ENCODE measurements at regions not wholly inside any gene's neighbourhood (a gene's known extent, or its start where the extent isn't known, plus 50 kb on each side); places are given as distances from the start of the nearest gene placed in this dataset.

GRCh38 chr2:13195270-13195669 lies 478.5 kb downstream of the TRIB2 start (continued):
- no peak for TF ChIP-seq SKIL (IDR thresholded peaks at IDR 0.05; ENCODE audit: low read depth, poor library complexity, severe bottlenecking)
- no peak for TF ChIP-seq TAF1 (IDR thresholded peaks at IDR 0.05; ENCODE audit: borderline replicate concordance, low read depth, low read length)

GRCh38 chr2:13197248-13197647 lies 480.5 kb downstream of the TRIB2 start:
- no peak overlapping the region for H3K9ac ChIP-seq (ENCODE audit: control insufficient read depth, insufficient read depth, low read length)
- H4K20me1 ChIP-seq (ENCODE audit: control insufficient read depth, insufficient read depth), result no peaks in the 10 kb centered on the region
- H3K36me3 ChIP-seq (ENCODE audit: control insufficient read depth in 2 of 2, insufficient read depth in 2 of 2, low read length in 1 of 2), result no peaks in the 10 kb centered on the region
- ChIA-PET POLR2A (no interaction called here), SMC1A (ENCODE audit: uncharacterized antibody, unreplicated experiment) (interaction anchor here (0.6 to 1.6 kb wide), 3 partner anchors 13 to 298 kb away, joined by 3 to 5 read pairs (median 3); no protein-coding TSS in a partner anchor), RAD21 (ENCODE audit: unreplicated experiment) (no interaction called here), CTCF (interaction anchor here (0.8 to 1.1 kb wide), 2 partner anchors 140 to 687 kb away, joined by 3 read pairs; no protein-coding TSS in a partner anchor)
- no peaks in the 10 kb centered on the region for H3K4me1 ChIP-seq (ENCODE audit: control insufficient read depth, insufficient read depth, low read length)
- H3K27ac ChIP-seq (ENCODE audit: control insufficient read depth, insufficient read depth), result no peak overlapping the region
- no peaks in the 10 kb centered on the region for H3K27me3 ChIP-seq (replicated peaks in 1 of 2; ENCODE audit: control insufficient read depth in 2 of 2, insufficient read depth in 2 of 2, low read length in 1 of 2)
- H3K79me2 ChIP-seq (ENCODE audit: control insufficient read depth, insufficient read depth, low read length), result no peaks in the 10 kb centered on the region
- H2AFZ ChIP-seq (ENCODE audit: control insufficient read depth, low read depth, low read length), result no peak overlapping the region; the same call in 1 of the 2 replicates
- H3K9me3 ChIP-seq (replicated peaks; ENCODE audit: control insufficient read depth, insufficient read depth, low read length), result no peaks in the 10 kb centered on the region
- no peak overlapping the region for H3K4me3 ChIP-seq
- DNase-seq (ENCODE audit: low read depth, low spot score), result no peak
- 32% methylated on average over 1 of the region's 1 CpG for WGBS (ENCODE audit: insufficient coverage, insufficient replicate concordance, low lambda C conversion rate, missing lambda C conversion rate)
- intact Hi-C loops (cut with micrococcal nuclease; ENCODE audit: unreplicated experiment), result loop anchor here (10.0 kb wide), 3 partner anchors 218 to 1708 kb away; no protein-coding TSS in a partner anchor
- in situ Hi-C loops (cut with MboI), result no loop called here
- TF ChIP-seq BACH1 (IDR thresholded peaks at IDR 0.05; ENCODE audit: borderline replicate concordance), result no peak
- no peak for TF ChIP-seq CBFB (IDR thresholded peaks at IDR 0.05; ENCODE audit: low read depth)
- TF ChIP-seq RCOR1 (conservative IDR thresholded peaks at IDR 0.05; ENCODE audit: low read depth, low read length), result no peak
- no peak for TF ChIP-seq ZNF207 (IDR thresholded peaks at IDR 0.05; ENCODE audit: borderline replicate concordance)
- TF ChIP-seq NR2F1 (conservative IDR thresholded peaks at IDR 0.05), result no peak
- no peak for TF ChIP-seq NFIC (IDR thresholded peaks at IDR 0.05; ENCODE audit: low read depth, low read length)
- no peak for TF ChIP-seq SUPT20H (IDR thresholded peaks at IDR 0.05; ENCODE audit: borderline replicate concordance, control insufficient read depth, low read depth, low read length)
- TF ChIP-seq NR2C1 (IDR thresholded peaks at IDR 0.05), result no peak
- no peak for TF ChIP-seq NFYA (IDR thresholded peaks at IDR 0.05; ENCODE audit: borderline replicate concordance, low read depth, low read length)
- TF ChIP-seq TCF7 (IDR thresholded peaks at IDR 0.05; ENCODE audit: borderline replicate concordance), result no peak
- no peak for TF ChIP-seq E2F4 (IDR thresholded peaks at IDR 0.05; ENCODE audit: low read depth, low read length)
- TF ChIP-seq EZH2 (IDR thresholded peaks at IDR 0.05; ENCODE audit: borderline replicate concordance, control insufficient read depth, low read depth, low read length), result no peak
- no peak for TF ChIP-seq PBX3 (IDR thresholded peaks at IDR 0.05; ENCODE audit: insufficient replicate concordance, low read depth, low read length)
- no peak for TF ChIP-seq TCF12 (IDR thresholded peaks at IDR 0.05; ENCODE audit: low read depth, low read length)
- TF ChIP-seq CEBPB (IDR thresholded peaks at IDR 0.05; ENCODE audit: borderline replicate concordance in 1 of 2, low read depth in 2 of 2, low read length in 2 of 2), result no peak
- no peak for TF ChIP-seq ZBED1 (IDR thresholded peaks at IDR 0.05; ENCODE audit: borderline replicate concordance)
- no peak for TF ChIP-seq FOXK2 (IDR thresholded peaks at IDR 0.05)
- ATAC-seq, result no peak
- H3K4me2 ChIP-seq (ENCODE audit: control insufficient read depth, insufficient read depth), result no peak overlapping the region
- FAIRE-seq, result no peak
- no TSS peak for BruUV-seq (replicated peaks)
